Memory B cell (primary cell): ENCODE measurements at regions not wholly inside any gene's neighbourhood (a gene's known extent, or its start where the extent isn't known, plus 50 kb on each side); places are given as distances from the start of the nearest gene placed in this dataset.
"Not testable (repeated sequence)": the region's sequence is repeated elsewhere in the genome, so short reads cannot be mapped to it uniquely, and the experiment has no call there.

Source experiments
- ATAC-seq: fragments of 150-1000 bp; cut with Tn5 transposase; 2 replicates; pipeline ENCODE4 v1.10.0; 2021; ENCODE audit warnings: low read depth, mild to moderate bottlenecking, moderate library complexity
- DNase-seq, 2 donors: peaks; one replicate each; pipeline ENCODE4 v3.0.0; 2022; ENCODE audit warnings: low spot score in 2 of 2
- H3K27ac Mint-ChIP-seq: one replicate; pipeline ENCODE4 v1.8.0; 2022; ENCODE audit warnings: mild to moderate bottlenecking, moderate library complexity, mixed read lengths
- H3K27me3 Mint-ChIP-seq: one replicate; pipeline ENCODE4 v1.8.0; 2022; ENCODE audit warnings: mixed read lengths
- H3K36me3 Mint-ChIP-seq: one replicate; pipeline ENCODE4 v1.8.0; 2022; ENCODE audit warnings: mild to moderate bottlenecking, mixed read lengths
- H3K4me1 Mint-ChIP-seq: one replicate; pipeline ENCODE4 v1.8.0; 2022; ENCODE audit warnings: mixed read lengths
- H3K4me3 Mint-ChIP-seq: one replicate; pipeline ENCODE4 v1.8.0; 2022; ENCODE audit warnings: mild to moderate bottlenecking, moderate library complexity, mixed read lengths
- H3K9me3 Mint-ChIP-seq: one replicate; pipeline ENCODE4 v1.8.0; 2022; ENCODE audit warnings: mixed read lengths

GRCh38 chr17:26881195-26881594, 412.7 kb upstream of the WSB1 start:
- H3K27me3 Mint-ChIP-seq, H3K4me1 Mint-ChIP-seq, H3K27ac Mint-ChIP-seq, ATAC-seq, H3K9me3 Mint-ChIP-seq, H3K36me3 Mint-ChIP-seq, H3K4me3 Mint-ChIP-seq, DNase-seq: not testable (repeated sequence)

DNA sequence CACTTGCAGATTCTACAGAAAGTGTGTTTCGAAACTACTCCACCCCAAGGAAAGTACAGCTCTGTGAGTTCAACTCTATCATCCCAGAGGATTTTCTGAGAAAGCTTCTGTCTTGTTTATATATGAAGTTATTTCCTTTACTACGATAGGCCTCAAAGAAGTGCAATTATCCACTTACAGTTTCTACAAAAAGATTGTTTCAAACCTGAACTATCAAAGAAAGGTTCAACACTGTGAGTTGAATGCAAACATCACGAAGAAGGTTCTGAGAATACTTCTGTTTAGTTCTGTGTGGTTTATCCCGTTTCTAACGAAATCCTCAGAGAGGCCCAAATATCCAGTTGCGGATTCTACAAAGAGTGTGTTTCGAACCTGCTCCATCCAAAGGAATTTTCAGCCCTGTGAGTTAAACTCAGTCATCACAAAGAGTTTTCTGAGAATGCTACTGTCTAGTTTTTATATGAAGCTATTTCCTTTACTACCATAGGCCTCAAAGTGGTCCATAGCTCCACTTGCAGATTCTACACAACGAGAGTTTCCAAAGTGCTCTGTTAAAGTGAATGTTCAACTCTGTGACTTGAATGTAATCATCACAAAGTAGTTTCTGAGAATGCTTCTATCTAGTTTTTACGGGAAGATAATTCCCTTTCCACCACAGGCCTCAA, 411.7 kb upstream of the WSB1 start:
- not testable (repeated sequence) for DNase-seq, H3K9me3 Mint-ChIP-seq, H3K27ac Mint-ChIP-seq, H3K27me3 Mint-ChIP-seq, H3K4me1 Mint-ChIP-seq, H3K36me3 Mint-ChIP-seq, H3K4me3 Mint-ChIP-seq
- peak; percentile 39 for ATAC-seq

- not testable (repeated sequence) for H3K27me3 Mint-ChIP-seq, H3K36me3 Mint-ChIP-seq, H3K4me3 Mint-ChIP-seq, H3K9me3 Mint-ChIP-seq, H3K27ac Mint-ChIP-seq, DNase-seq, H3K4me1 Mint-ChIP-seq
- ATAC-seq, result peak; percentile 27
Observed at GRCh38 chr17:26883878-26884740, 409.8 kb upstream of the WSB1 start.

- not testable (repeated sequence) for H3K4me3 Mint-ChIP-seq, H3K27ac Mint-ChIP-seq, DNase-seq, H3K9me3 Mint-ChIP-seq, H3K27me3 Mint-ChIP-seq, H3K4me1 Mint-ChIP-seq, H3K36me3 Mint-ChIP-seq, ATAC-seq
Observed at GRCh38 chr17:26884741-26885059, 409.2 kb upstream of the WSB1 start.

DNA sequence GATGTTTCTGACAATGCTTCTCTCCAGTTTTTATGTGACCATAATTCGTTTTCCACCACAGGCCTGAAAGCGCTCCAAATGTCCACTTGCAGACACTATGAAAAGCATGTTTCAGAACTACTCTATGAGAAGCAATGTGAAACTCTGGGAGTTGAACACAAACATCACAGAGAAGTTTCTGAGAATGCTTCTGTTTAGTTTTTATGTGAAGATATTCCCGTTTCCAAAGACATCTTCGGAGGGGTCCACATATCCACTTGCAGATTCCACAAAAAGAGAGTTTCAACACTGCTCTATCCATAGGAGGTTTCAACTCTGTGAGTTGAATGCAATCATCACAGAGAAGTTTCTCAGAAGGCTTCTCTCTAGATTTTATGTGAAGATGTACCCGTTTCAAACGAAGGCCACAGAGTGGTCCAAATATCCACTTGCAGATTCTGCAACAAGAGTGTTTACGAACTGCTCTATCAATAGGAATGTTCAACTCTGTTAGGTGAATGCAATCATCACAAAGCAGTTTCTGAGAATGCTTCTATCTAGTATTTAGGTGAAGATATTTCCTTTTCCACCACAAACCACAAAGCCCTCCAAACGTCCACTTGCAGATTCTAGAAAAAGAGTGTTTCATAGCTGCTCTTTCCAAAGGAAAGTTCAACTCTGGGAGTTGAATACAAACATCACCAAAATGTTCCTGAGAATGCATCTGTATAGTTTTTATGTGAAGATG, 408.5 kb upstream of the WSB1 start:
- H3K36me3 Mint-ChIP-seq, H3K4me1 Mint-ChIP-seq, H3K9me3 Mint-ChIP-seq, H3K4me3 Mint-ChIP-seq, H3K27me3 Mint-ChIP-seq, H3K27ac Mint-ChIP-seq: not testable (repeated sequence)
- ATAC-seq (peak; percentile 23), DNase-seq (peak; percentile 87 to 93)
